ENCODE measurements at regions not wholly inside any gene's neighbourhood (a gene's known extent, or its start where the extent isn't known, plus 50 kb on each side); places are given as distances from the start of the nearest gene placed in this dataset.

DNA sequence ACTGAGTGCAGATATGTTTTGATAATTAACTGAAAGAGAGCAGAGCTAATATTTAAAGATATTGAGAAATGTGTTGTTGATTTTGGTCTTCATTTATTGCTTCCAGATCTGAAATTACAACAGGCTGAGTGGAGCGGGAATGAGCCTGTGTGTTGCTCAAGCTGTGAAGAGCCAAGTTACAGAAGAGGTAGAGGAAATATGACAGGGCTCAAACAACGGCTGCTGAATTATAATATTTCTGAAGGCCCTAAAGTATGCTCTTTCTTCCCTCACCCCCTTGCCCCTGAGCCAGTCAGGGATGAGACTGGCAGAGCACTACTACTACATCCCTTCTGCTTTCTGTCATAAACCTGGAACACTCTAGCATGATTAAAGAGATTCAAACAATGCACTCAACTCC is 115.6 kb downstream of the FANCF start:
- peak; percentile 40 for DNase-seq (ENCODE audit: low read depth)
- TF ChIP-seq, protein P1, sequence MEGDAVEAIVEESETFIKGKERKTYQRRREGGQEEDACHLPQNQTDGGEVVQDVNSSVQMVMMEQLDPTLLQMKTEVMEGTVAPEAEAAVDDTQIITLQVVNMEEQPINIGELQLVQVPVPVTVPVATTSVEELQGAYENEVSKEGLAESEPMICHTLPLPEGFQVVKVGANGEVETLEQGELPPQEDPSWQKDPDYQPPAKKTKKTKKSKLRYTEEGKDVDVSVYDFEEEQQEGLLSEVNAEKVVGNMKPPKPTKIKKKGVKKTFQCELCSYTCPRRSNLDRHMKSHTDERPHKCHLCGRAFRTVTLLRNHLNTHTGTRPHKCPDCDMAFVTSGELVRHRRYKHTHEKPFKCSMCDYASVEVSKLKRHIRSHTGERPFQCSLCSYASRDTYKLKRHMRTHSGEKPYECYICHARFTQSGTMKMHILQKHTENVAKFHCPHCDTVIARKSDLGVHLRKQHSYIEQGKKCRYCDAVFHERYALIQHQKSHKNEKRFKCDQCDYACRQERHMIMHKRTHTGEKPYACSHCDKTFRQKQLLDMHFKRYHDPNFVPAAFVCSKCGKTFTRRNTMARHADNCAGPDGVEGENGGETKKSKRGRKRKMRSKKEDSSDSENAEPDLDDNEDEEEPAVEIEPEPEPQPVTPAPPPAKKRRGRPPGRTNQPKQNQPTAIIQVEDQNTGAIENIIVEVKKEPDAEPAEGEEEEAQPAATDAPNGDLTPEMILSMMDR (conservative IDR thresholded peaks at IDR 0.05; ENCODE audit: control insufficient read depth, insufficient read depth, low read depth, low read length) = no peak
- no peak overlapping the region for H3K4me3 ChIP-seq (ENCODE audit: control insufficient read depth, low read depth, low read length)

DNA sequence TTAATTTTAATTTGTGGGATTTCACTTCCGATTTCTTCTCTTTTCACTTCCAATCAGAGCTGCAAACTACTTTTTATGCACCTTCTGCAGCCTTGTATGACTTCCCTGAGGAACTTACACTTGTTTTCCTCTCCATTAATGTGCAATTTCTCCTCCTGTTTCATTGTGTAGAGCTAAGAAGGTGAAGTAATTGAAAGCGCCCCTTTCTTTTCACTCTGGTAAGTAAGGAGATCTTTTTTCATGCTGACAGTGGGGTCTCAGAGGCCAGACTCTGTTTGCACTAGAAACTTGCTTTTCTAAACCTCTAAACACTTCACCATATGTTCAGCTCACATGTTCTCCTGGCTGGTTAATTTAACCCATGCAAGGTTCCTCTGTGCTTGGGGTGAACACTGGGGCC is 117.0 kb downstream of the FANCF start:
- DNase-seq (ENCODE audit: low read depth) = no peak
- TF ChIP-seq, protein P1 (conservative IDR thresholded peaks at IDR 0.05; ENCODE audit: control insufficient read depth, insufficient read depth, low read depth, low read length) = no peak
- H3K4me3 ChIP-seq (ENCODE audit: control insufficient read depth, low read depth, low read length) = no peak overlapping the region

GRCh38 chr11:22497474-22497873 is 128.1 kb downstream of the FANCF start:
- no peak for DNase-seq (ENCODE audit: low read depth)

GRCh38 chr11:22491555-22492225 is 133.9 kb downstream of the FANCF start:
- TF ChIP-seq, protein P1 (conservative IDR thresholded peaks at IDR 0.05; ENCODE audit: control insufficient read depth, insufficient read depth, low read depth, low read length) = no peak
- H3K4me3 ChIP-seq (ENCODE audit: control insufficient read depth, low read depth, low read length) = no peak overlapping the region
- DNase-seq (ENCODE audit: low read depth) = peak; percentile 82

More at GRCh38 chr11:22497474-22497873, 128.1 kb downstream of the FANCF start:
- TF ChIP-seq, protein P1 (conservative IDR thresholded peaks at IDR 0.05; ENCODE audit: control insufficient read depth, insufficient read depth, low read depth, low read length) = no peak
- no peak overlapping the region for H3K4me3 ChIP-seq (ENCODE audit: control insufficient read depth, low read depth, low read length)

- TF ChIP-seq, protein P1 (conservative IDR thresholded peaks at IDR 0.05; ENCODE audit: control insufficient read depth, insufficient read depth, low read depth, low read length) = no peak
- DNase-seq (ENCODE audit: low read depth) = peak; percentile 22
- no peak overlapping the region for H3K4me3 ChIP-seq (ENCODE audit: control insufficient read depth, low read depth, low read length)
Observed at GRCh38 chr11:22479971-22480720, 142.0 kb downstream of the SLC17A6 start.

- TF ChIP-seq, protein P1 (conservative IDR thresholded peaks at IDR 0.05; ENCODE audit: control insufficient read depth, insufficient read depth, low read depth, low read length) = no peak
- DNase-seq (ENCODE audit: low read depth) = peak; percentile 57
- no peak overlapping the region for H3K4me3 ChIP-seq (ENCODE audit: control insufficient read depth, low read depth, low read length)
Observed at GRCh38 chr11:22479208-22479607, 141.0 kb downstream of the SLC17A6 start.
